Uterus (tissue), 2 donors: ENCODE measurements at regions not wholly inside any gene's neighbourhood (a gene's known extent, or its start where the extent isn't known, plus 50 kb on each side); places are given as distances from the start of the nearest gene placed in this dataset.

Source experiments
- POLR2A ChIP-seq, 2 donors: fragments of 450-650 bp; IDR thresholded peaks; one replicate each; pipeline ENCODE4 v1.6.1; 2016; ENCODE audit warnings: antibody characterized with exemption in 2 of 2, mild to moderate bottlenecking in 1 of 2, moderate library complexity in 1 of 2
- TF ChIP-seq, protein P1 (sequence below), 4 experiments: fragments of 200-600 bp in 2 of 4; fragments of 450-650 bp in 2 of 4; sonication (generic) in 2 of 4; IDR thresholded peaks; one replicate each; pipeline ENCODE4 v1.5.1; 2016 to 2019; ENCODE audit warnings: antibody characterized with exemption in 4 of 4, mild to moderate bottlenecking in 2 of 4, moderate library complexity in 1 of 4

DNA sequence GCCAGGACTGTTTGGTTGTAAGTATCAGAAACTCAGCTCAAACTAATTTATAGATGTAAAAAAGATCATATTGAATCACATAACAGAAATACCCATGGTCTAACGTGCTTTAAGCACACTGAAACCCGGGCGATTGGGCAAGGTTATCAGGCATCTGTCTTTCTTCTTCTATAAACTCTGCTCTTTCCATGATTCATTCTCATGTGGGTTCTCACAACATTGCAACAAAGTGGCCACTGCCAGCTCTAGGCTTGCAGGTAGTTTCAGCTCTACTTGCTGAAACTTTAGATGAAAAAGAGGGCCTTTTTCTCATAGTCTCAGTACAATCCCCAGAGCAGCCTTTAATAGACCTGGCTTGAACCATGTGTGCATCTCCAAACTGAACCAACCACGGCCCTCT is 456.1 kb downstream of the MFSD1 start:
- TF ChIP-seq, protein P1, sequence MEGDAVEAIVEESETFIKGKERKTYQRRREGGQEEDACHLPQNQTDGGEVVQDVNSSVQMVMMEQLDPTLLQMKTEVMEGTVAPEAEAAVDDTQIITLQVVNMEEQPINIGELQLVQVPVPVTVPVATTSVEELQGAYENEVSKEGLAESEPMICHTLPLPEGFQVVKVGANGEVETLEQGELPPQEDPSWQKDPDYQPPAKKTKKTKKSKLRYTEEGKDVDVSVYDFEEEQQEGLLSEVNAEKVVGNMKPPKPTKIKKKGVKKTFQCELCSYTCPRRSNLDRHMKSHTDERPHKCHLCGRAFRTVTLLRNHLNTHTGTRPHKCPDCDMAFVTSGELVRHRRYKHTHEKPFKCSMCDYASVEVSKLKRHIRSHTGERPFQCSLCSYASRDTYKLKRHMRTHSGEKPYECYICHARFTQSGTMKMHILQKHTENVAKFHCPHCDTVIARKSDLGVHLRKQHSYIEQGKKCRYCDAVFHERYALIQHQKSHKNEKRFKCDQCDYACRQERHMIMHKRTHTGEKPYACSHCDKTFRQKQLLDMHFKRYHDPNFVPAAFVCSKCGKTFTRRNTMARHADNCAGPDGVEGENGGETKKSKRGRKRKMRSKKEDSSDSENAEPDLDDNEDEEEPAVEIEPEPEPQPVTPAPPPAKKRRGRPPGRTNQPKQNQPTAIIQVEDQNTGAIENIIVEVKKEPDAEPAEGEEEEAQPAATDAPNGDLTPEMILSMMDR (IDR thresholded peaks at IDR 0.05), result no peak
- TF ChIP-seq POLR2A (IDR thresholded peaks at IDR 0.05), result no peak
